NCI-H2171 (cell line): ENCODE measurements at regions not wholly inside any gene's neighbourhood (a gene's known extent, or its start where the extent isn't known, plus 50 kb on each side); places are given as distances from the start of the nearest gene placed in this dataset.
"Not testable (repeated sequence)": the region's sequence is repeated elsewhere in the genome, so short reads cannot be mapped to it uniquely, and the experiment has no call there.

Experiments
- DNase-seq: peaks from one replicate; lab custom pipeline; 2025; lab: John Stamatoyannopoulos, UW

- no peak for DNase-seq
Measured at GRCh38 chr10:33473688-33474087, 139.2 kb upstream of the NRP1 start.

GRCh38 chr10:33468006-33468405 is 133.5 kb upstream of the NRP1 start:
- DNase-seq = not testable (repeated sequence)

- DNase-seq = no peak
Measured at GRCh38 chr10:33465747-33466146, 131.3 kb upstream of the NRP1 start.

GRCh38 chr10:33463011-33463410 is 128.5 kb upstream of the NRP1 start:
- no peak for DNase-seq

DNA sequence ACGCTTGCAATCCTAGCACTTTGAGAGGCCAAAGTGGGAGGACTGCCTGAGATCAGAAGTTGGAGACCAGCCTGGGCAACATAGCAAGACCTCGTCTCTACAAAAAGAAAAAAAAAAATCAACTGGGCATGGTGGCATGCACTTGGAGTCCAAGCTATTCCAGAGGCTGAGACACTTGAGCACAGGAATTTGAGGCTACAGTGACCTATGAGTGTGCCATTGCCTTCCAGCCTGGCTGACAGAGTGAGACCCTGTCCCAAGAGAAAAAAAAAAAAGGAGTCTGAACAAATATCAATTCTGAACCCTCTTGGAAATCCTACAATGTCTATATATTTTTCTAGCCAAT is 126.8 kb upstream of the NRP1 start:
- no peak for DNase-seq

DNA sequence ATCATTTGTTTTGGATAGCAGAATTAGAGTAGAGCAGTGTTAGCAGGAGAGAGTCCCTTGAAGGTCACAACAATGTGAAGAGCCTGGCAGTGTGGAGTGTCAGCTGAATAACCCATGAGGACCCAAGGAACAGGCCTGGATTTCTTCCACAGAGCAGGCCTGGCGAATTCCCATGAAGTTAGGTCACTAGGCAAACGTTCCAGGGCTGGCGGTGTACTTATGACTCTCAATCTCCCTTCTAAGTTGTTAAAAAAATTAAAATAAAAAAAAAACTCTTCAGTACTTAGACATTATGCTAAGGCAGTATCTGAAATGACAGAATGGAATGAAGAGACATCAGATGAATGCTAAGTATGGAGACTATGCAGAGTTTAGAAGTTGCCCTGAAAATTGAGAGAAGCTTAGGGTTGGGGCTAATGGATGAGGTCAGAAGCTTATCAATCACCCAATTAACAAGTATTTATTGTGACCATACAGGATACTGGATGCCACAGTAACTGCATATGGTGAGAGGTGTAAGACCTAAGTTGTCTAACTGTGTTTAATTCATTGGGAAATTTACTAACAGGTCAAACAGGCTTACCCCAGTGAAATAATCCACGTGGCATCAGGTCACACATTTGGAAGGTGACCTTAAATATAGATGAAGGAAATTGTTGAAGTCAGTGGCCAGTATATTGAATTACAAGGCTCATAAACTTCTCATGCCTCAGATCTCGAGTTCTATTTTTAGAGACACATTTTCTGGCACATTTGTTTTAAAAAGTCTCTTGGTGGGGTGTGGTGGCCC is 126.2 kb upstream of the NRP1 start:
- no peak for DNase-seq

GRCh38 chr10:33459602-33460001 is 125.1 kb upstream of the NRP1 start:
- DNase-seq = no peak

- no peak for DNase-seq
Measured at GRCh38 chr10:33455029-33455428, 120.6 kb upstream of the NRP1 start.

DNA sequence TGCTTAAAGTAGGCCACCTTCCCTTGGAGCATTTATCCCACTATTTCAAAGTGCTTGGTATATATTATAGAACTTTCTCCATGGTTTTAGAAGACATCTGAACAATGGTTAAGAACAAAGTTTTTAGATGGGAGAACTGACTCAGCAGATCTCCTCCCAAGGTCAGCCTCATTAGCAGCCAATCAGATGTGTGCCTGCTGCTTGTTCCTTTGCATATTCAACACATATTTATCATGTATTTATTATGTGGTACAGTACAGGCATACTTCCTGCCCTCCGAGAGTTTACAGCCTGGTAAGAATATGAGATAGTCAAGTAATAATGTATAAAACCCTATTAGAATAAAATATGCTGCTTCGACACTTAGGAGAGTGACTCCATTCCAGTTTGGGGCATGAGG is 120.1 kb upstream of the NRP1 start:
- no peak for DNase-seq

GRCh38 chr10:33453081-33454025 is 118.9 kb upstream of the NRP1 start:
- DNase-seq = no peak

GRCh38 chr10:33448421-33449140 is 114.1 kb upstream of the NRP1 start:
- DNase-seq = no peak

DNA sequence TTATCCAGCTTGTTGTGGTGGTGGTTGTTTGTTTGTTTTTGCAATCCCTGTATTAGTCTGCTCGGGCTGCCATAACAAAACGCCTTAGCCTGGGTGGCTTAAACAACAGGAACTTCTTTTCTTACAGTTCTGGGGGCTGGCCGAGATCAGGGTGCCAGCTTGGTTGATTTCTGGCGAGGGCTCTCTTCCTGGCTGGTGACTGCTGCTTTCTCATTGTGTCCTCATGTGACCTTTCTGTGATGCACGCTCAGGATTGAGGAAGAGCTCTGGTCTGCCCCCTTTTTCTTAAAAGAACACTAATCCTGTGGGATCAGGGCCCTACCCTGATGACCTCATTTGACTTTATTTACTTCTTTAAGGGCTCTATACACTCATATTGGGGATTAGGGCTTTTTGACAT is 107.1 kb upstream of the NRP1 start:
- no peak for DNase-seq

GRCh38 chr10:33434933-33435332 is 100.5 kb upstream of the NRP1 start:
- DNase-seq = no peak

- no peak for DNase-seq
Measured at GRCh38 chr10:33428682-33429081, 94.2 kb upstream of the NRP1 start.

DNA sequence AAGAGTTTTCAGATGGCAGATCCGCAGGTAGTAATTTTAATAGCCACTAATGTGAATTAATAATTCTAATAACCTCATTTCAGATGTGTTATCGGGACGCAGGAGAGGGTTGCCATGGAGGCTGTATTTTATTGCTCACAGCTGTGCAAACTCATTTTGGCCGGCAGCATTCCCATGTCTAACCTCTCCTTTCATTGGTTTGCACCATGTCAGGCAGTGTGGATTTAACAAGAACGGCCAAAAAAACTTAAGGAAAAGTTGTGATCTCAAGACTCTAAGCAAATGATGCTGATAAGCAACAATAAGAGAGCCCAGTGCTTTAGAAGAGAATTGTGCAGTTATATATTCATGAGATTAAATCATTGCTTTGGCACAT is 88.7 kb upstream of the NRP1 start:
- no peak for DNase-seq

GRCh38 chr10:33422471-33423153 is 88.1 kb upstream of the NRP1 start:
- no peak for DNase-seq

- DNase-seq = no peak
Measured at GRCh38 chr10:33421789-33422462, 87.5 kb upstream of the NRP1 start.

DNA sequence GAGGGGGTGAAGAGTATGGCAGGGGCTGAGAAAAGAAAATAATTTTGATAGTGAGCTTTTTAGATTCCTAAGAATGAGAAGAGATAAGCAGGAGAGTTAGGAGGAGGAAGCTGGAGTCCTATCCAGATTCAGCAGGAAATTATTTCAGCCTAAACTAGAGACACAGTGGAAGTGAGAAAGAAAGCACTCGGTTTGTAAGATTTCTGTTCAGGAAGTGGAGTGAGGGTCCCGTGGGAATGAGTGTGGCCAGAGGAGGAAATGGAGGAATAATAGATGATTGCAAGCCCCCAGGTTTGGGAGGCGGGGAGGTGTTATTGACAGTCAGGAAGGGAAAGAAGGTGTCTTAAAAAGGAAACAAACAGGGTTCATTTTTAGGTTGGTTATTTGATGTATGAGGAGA is 84.8 kb upstream of the NRP1 start:
- DNase-seq = no peak

GRCh38 chr10:33418301-33418700 is 83.8 kb upstream of the NRP1 start:
- no peak for DNase-seq

DNA sequence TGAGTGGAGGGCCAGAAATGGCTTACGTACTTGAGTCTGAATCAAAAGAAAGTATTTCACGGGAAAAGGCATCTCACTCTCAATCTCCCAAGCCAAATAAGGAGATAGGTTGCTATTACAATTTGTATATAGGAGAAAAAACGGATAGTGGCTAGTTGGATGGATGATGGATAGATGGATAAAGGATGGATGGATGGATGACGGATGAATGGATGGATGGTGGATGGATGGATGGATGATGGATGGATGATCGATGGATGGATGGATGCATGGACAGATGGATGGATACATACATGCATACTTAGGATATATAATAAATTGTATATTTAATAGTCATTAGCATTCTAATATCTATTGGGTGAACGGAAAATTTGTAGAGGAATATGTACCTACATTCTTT is 82.2 kb upstream of the NRP1 start:
- no peak for DNase-seq

DNA sequence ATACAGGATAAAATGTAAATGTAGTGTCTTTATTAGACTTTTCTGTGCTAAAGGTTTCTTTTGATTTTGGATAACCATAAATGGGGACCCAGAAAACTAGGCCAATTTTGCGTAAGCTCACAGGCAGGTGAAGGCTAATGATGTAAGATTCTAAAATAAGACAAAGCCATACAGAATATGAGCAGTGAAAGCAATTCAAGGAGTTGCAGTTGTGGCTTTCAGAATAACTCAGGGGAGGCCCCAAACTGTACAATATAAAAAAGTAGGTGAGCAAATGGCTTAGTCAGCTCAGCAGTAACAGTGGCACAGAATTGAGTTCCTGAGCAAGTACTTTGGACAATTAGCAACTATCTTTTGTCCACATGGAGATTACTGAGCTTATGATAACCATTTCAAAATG is 81.7 kb upstream of the NRP1 start:
- DNase-seq = no peak

DNA sequence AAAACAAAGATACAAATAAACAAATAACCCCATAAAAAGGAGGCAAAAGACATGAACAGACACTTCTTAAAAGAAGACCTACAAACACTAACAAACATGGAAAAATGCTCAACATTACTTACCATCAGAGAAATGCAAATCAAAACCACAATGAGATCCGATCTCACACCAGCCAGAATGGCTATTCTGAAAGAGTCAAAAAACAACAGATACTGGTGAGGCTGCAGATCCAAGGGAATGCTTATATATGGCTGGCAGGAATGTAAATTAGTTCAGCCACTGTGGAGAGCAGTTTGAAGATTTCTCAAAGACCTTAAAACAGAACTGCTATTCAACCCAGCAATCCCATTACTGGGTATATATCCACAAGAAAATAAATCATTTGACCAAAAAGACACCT is 80.4 kb upstream of the NRP1 start:
- no peak for DNase-seq
